ENCODE measurements at regions not wholly inside any gene's neighbourhood (a gene's known extent, or its start where the extent isn't known, plus 50 kb on each side); places are given as distances from the start of the nearest gene placed in this dataset.

DNA sequence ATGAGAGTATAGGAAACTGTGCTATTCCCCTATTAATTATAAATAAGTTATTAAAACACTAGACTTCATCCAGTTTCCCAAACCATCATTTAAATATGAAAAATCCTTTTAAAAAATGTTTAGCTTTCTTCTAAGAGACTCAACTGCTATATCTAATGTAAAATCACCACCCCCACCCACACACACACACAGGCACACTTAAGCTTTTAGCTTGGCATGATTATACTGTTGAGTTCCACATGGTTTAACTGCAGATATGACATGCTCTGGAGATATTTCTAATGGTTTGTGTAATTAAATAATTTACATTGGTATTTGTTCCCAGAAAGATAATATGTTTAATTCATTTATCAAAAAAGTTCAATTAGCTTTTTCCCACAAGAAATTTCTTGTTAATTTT lies 1700.1 kb upstream of the SLC10A2 start:
- Histone ChIP-seq H3K4me2 (ENCODE audit: insufficient read depth, low read length) (no peak overlapping the region), H3K27me3 (ENCODE audit: insufficient read depth, low read length, poor library complexity) (no peaks in the 10 kb centered on the region), H3K9ac (ENCODE audit: low read depth, low read length) (no peak overlapping the region), H3K79me2 (ENCODE audit: insufficient read depth, low read length) (0 out of 2 replicates have a peak, but pooled peaks cover 3% of the 10 kb centered on the region), H3K9me3 (ENCODE audit: insufficient read depth, low read length, severe bottlenecking) (no peaks in the 10 kb centered on the region), H2AFZ (ENCODE audit: low read depth, low read length) (no peak overlapping the region), H3K36me3 (ENCODE audit: insufficient read depth, low read length) (peaks cover 18% of the 10 kb centered on the region; the same call in 1 of the 2 replicates), H3K4me1 (ENCODE audit: insufficient read depth, low read length) (no peaks in the 10 kb centered on the region), H4K20me1 (ENCODE audit: insufficient read depth, low read length) (no peaks in the 10 kb centered on the region), H3K4me3 (ENCODE audit: low read depth in 1 of 2, low read length in 2 of 2) (no peak overlapping the region), H3K27ac (ENCODE audit: low read length) (no peak overlapping the region)
- ATAC-seq (ENCODE audit: insufficient read depth, low read depth): no peak
- TF ChIP-seq, protein P1, sequence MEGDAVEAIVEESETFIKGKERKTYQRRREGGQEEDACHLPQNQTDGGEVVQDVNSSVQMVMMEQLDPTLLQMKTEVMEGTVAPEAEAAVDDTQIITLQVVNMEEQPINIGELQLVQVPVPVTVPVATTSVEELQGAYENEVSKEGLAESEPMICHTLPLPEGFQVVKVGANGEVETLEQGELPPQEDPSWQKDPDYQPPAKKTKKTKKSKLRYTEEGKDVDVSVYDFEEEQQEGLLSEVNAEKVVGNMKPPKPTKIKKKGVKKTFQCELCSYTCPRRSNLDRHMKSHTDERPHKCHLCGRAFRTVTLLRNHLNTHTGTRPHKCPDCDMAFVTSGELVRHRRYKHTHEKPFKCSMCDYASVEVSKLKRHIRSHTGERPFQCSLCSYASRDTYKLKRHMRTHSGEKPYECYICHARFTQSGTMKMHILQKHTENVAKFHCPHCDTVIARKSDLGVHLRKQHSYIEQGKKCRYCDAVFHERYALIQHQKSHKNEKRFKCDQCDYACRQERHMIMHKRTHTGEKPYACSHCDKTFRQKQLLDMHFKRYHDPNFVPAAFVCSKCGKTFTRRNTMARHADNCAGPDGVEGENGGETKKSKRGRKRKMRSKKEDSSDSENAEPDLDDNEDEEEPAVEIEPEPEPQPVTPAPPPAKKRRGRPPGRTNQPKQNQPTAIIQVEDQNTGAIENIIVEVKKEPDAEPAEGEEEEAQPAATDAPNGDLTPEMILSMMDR (IDR thresholded peaks at IDR 0.05; ENCODE audit: borderline replicate concordance, extremely low read depth, low read length, poor library complexity, severe bottlenecking): no peak
- no peak for TF ChIP-seq EZH2 (IDR thresholded peaks at IDR 0.05; ENCODE audit: borderline replicate concordance, low read depth, low read length, severe bottlenecking)
- no peak for DNase-seq

DNA sequence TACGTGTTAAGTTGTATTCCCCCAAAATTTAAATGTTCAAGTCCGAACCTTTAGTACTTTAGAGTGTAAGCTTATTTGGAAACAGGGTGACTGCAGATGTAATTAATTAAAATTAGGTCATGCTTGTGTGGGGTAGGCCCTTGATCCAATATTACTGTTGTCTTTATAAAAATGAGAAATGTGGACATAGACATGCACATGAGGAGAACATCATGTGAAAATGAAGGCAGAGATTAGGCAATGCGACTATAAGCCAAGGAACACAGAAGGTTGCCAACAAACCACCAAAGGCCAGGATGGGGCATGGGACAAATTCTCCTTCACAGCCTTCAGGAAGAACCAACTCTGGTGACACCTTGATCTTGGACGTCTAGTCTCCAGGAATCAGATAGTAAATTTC lies 1698.4 kb upstream of the SLC10A2 start:
- TF ChIP-seq EZH2 (IDR thresholded peaks at IDR 0.05; ENCODE audit: borderline replicate concordance, low read depth, low read length, severe bottlenecking): no peak
- TF ChIP-seq, protein P1 (IDR thresholded peaks at IDR 0.05; ENCODE audit: borderline replicate concordance, extremely low read depth, low read length, poor library complexity, severe bottlenecking): no peak
- H3K27ac ChIP-seq (ENCODE audit: low read length): no peak overlapping the region
- DNase-seq: no peak
- no peak overlapping the region for H3K4me2 ChIP-seq (ENCODE audit: insufficient read depth, low read length)
- H3K9ac ChIP-seq (ENCODE audit: low read depth, low read length): no peak overlapping the region
- no peak for ATAC-seq (ENCODE audit: insufficient read depth, low read depth)
- no peak overlapping the region for H2AFZ ChIP-seq (ENCODE audit: low read depth, low read length)
- H3K4me1 ChIP-seq (ENCODE audit: insufficient read depth, low read length): no peaks in the 10 kb centered on the region
- H4K20me1 ChIP-seq (ENCODE audit: insufficient read depth, low read length): no peaks in the 10 kb centered on the region
- H3K27me3 ChIP-seq (ENCODE audit: insufficient read depth, low read length, poor library complexity): no peaks in the 10 kb centered on the region
- no peak overlapping the region for H3K4me3 ChIP-seq (ENCODE audit: low read depth in 1 of 2, low read length in 2 of 2)
- H3K9me3 ChIP-seq (ENCODE audit: insufficient read depth, low read length, severe bottlenecking): no peaks in the 10 kb centered on the region
- no peaks in the 10 kb centered on the region for H3K79me2 ChIP-seq (ENCODE audit: insufficient read depth, low read length)
- H3K36me3 ChIP-seq (ENCODE audit: insufficient read depth, low read length): peaks cover 16% of the 10 kb centered on the region; the same call in 1 of the 2 replicates

DNA sequence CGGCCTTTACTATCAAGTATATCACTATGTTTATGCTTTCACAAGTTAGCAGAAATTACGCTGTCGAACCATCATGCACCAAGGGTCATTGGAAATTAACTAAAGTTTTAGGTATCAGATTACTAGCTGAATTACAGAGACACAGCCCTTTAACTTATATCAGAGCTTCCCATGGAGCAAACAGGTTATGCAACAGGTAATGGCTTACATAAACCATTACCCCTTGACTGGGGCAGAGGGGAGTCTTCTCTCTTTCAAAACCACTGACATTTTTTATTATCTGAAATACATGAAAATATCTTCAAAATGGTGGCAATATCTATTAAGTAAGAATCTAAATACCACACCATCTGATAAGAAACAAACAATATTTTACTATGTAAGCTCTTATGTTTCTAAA lies 1692.9 kb upstream of the SLC10A2 start:
- H3K27ac ChIP-seq (ENCODE audit: low read length): no peak overlapping the region
- H2AFZ ChIP-seq (ENCODE audit: low read depth, low read length): no peak overlapping the region
- no peak overlapping the region for H3K4me3 ChIP-seq (ENCODE audit: low read depth in 1 of 2, low read length in 2 of 2)
- H3K4me2 ChIP-seq (ENCODE audit: insufficient read depth, low read length): no peak overlapping the region
- no peaks in the 10 kb centered on the region for H3K4me1 ChIP-seq (ENCODE audit: insufficient read depth, low read length)
- no peak for ATAC-seq (ENCODE audit: insufficient read depth, low read depth)
- H3K36me3 ChIP-seq (ENCODE audit: insufficient read depth, low read length): peaks cover 10% of the 10 kb centered on the region; the same call in 1 of the 2 replicates
- H3K27me3 ChIP-seq (ENCODE audit: insufficient read depth, low read length, poor library complexity): no peaks in the 10 kb centered on the region
- no peak for TF ChIP-seq EZH2 (IDR thresholded peaks at IDR 0.05; ENCODE audit: borderline replicate concordance, low read depth, low read length, severe bottlenecking)
- TF ChIP-seq, protein P1 (IDR thresholded peaks at IDR 0.05; ENCODE audit: borderline replicate concordance, extremely low read depth, low read length, poor library complexity, severe bottlenecking): no peak
- H3K79me2 ChIP-seq (ENCODE audit: insufficient read depth, low read length): no peaks in the 10 kb centered on the region
- H3K9ac ChIP-seq (ENCODE audit: low read depth, low read length): no peak overlapping the region
- no peaks in the 10 kb centered on the region for H3K9me3 ChIP-seq (ENCODE audit: insufficient read depth, low read length, severe bottlenecking)
- H4K20me1 ChIP-seq (ENCODE audit: insufficient read depth, low read length): no peaks in the 10 kb centered on the region
- no peak for DNase-seq

DNA sequence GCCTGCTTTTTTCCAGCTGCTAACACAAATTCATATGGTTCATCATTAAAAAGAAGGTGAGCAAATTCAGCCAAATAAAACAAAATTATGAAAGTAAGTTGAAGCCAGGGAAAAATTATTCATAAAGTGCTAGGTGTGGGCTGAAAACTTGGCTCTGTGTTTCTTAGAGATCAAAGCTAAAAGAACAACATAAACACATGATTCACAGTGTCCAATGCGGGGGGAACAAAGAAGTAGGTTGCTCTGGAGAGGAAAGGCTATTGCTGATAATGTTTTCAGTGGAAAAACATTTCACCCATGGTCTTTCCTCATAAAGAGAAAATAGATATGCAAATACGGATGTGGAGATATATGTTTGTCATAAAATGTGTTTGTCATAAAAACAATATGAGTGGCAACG lies 1691.5 kb upstream of the SLC10A2 start:
- Histone ChIP-seq H3K9me3 (ENCODE audit: insufficient read depth, low read length, severe bottlenecking) (no peaks in the 10 kb centered on the region), H3K27ac (ENCODE audit: low read length) (no peak overlapping the region), H3K79me2 (ENCODE audit: insufficient read depth, low read length) (no peaks in the 10 kb centered on the region), H3K27me3 (ENCODE audit: insufficient read depth, low read length, poor library complexity) (no peaks in the 10 kb centered on the region), H3K4me2 (ENCODE audit: insufficient read depth, low read length) (no peak overlapping the region), H3K4me3 (ENCODE audit: low read depth in 1 of 2, low read length in 2 of 2) (no peak overlapping the region), H2AFZ (ENCODE audit: low read depth, low read length) (no peak overlapping the region), H4K20me1 (ENCODE audit: insufficient read depth, low read length) (no peaks in the 10 kb centered on the region), H3K9ac (ENCODE audit: low read depth, low read length) (no peak overlapping the region), H3K36me3 (ENCODE audit: insufficient read depth, low read length) (peaks cover 6% of the 10 kb centered on the region; the same call in 1 of the 2 replicates), H3K4me1 (ENCODE audit: insufficient read depth, low read length) (no peaks in the 10 kb centered on the region)
- DNase-seq (no peak), ATAC-seq (ENCODE audit: insufficient read depth, low read depth) (no peak)
- TF ChIP-seq, protein P1 (IDR thresholded peaks at IDR 0.05; ENCODE audit: borderline replicate concordance, extremely low read depth, low read length, poor library complexity, severe bottlenecking): no peak
- no peak for TF ChIP-seq EZH2 (IDR thresholded peaks at IDR 0.05; ENCODE audit: borderline replicate concordance, low read depth, low read length, severe bottlenecking)
